ENCODE measurements at regions not wholly inside any gene's neighbourhood (a gene's known extent, or its start where the extent isn't known, plus 50 kb on each side); places are given as distances from the start of the nearest gene placed in this dataset.

DNA sequence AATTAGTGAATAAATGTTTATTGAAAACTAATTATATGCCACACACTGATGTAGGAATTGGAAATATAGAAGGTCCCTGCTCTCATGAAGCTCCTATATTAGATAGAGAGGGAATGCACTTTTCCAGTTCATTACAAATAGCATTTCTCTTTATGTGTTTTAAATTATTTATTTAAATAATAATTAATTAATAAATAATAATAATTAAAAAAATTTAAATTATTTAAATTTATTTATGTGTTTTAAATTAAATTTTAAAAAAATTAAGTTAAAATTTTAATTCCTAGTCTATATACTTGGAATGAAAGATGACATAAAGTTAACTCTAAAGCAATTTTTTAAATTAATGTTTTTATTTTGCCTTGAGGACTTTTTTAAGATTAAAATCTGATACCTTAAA is 121.7 kb upstream of the ZNF804B start:
- TF ChIP-seq, protein P1, sequence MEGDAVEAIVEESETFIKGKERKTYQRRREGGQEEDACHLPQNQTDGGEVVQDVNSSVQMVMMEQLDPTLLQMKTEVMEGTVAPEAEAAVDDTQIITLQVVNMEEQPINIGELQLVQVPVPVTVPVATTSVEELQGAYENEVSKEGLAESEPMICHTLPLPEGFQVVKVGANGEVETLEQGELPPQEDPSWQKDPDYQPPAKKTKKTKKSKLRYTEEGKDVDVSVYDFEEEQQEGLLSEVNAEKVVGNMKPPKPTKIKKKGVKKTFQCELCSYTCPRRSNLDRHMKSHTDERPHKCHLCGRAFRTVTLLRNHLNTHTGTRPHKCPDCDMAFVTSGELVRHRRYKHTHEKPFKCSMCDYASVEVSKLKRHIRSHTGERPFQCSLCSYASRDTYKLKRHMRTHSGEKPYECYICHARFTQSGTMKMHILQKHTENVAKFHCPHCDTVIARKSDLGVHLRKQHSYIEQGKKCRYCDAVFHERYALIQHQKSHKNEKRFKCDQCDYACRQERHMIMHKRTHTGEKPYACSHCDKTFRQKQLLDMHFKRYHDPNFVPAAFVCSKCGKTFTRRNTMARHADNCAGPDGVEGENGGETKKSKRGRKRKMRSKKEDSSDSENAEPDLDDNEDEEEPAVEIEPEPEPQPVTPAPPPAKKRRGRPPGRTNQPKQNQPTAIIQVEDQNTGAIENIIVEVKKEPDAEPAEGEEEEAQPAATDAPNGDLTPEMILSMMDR (optimal IDR thresholded peaks at IDR 0.05 in 1 of 3, IDR thresholded peaks at IDR 0.05 in 1 of 3, conservative IDR thresholded peaks at IDR 0.05 in 1 of 3; ENCODE audit: extremely low read depth in 1 of 3, insufficient read depth in 2 of 3, low read length in 3 of 3): no peak
- TF ChIP-seq EZH2 (IDR thresholded peaks at IDR 0.05; ENCODE audit: low read length): no peak
